GM23248 (cell line): ENCODE measurements at regions not wholly inside any gene's neighbourhood (a gene's known extent, or its start where the extent isn't known, plus 50 kb on each side); places are given as distances from the start of the nearest gene placed in this dataset.

Experiments
- EZH2 ChIP-seq: fragments of 200-600 bp; sonication (generic); IDR thresholded peaks from 2 replicates; pipeline ENCODE4 v1.6.1; 2018; ENCODE audit warnings: antibody characterized with exemption, mild to moderate bottlenecking; ENCODE audit not compliant: insufficient read depth, poor library complexity, severe bottlenecking
- EZH2phosphoT487 ChIP-seq: fragments of 200-600 bp; sonication (generic); IDR thresholded peaks from 2 replicates; pipeline ENCODE4 v1.6.1; 2018; ENCODE audit warnings: antibody characterized with exemption, moderate library complexity, mild to moderate bottlenecking, low read depth; ENCODE audit not compliant: insufficient read depth

GRCh38 chr3:153679714-153680113 is 441.5 kb upstream of the ARHGEF26 start:
- no peak for TF ChIP-seq EZH2
- TF ChIP-seq EZH2phosphoT487: no peak
